Activated CD4-positive, alpha-beta T cell treated with anti-CD3 and anti-CD28 coated beads, Interleukin-10, Interleukin-2, amounts not matched to agents 100 ng/mL and 50 ng/mL, durations not matched to agents 16 hours and 8 hours (primary cell): ENCODE measurements at regions not wholly inside any gene's neighbourhood (a gene's known extent, or its start where the extent isn't known, plus 50 kb on each side); places are given as distances from the start of the nearest gene placed in this dataset.
"Not testable (repeated sequence)": the region's sequence is repeated elsewhere in the genome, so short reads cannot be mapped to it uniquely, and the experiment has no call there.

Experiments used
- DNase-seq: peaks from one replicate; pipeline ENCODE4 v3.0.0-alpha.2; 2020

DNA sequence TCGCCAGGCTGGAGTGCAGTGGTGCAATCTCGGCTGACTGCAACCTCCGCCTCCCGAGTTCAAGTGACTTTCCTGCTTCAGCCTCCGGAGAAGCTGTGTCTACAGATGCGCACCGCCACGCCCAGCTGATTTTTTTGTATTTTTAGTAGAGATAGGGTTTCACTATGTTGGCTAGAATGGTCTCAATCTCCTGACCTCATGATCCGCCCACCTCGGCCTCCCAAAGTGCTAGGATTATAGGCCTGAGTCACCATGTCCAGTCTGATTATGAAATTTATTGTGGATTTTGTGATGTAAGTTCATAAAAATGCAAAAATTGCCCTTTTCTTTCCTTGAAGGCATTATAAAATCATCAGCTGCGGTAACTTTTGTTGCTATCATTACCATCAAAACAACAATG lies 1688.3 kb upstream of the ADGRL3 start:
- not testable (repeated sequence) for DNase-seq

DNA sequence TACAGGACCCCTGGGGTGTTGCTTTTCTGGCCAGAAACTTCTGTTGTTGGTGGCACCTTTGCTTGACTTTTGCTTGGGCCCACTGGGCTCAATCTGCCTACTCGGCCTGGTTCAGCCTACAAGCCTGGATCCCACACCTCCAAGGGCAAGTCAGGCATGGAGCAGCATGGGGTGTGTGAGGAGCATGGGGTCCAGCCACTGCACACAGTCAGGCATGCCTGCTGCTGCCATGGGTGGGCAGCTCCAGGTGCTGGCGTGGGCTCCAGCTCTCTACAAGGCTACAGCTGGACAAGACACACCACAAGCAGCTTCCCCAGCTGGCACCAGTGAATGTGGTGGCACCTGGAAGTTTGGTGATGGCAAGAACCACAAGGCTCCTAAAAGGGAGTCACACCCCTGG lies 1683.1 kb upstream of the ADGRL3 start:
- no peak for DNase-seq

DNA sequence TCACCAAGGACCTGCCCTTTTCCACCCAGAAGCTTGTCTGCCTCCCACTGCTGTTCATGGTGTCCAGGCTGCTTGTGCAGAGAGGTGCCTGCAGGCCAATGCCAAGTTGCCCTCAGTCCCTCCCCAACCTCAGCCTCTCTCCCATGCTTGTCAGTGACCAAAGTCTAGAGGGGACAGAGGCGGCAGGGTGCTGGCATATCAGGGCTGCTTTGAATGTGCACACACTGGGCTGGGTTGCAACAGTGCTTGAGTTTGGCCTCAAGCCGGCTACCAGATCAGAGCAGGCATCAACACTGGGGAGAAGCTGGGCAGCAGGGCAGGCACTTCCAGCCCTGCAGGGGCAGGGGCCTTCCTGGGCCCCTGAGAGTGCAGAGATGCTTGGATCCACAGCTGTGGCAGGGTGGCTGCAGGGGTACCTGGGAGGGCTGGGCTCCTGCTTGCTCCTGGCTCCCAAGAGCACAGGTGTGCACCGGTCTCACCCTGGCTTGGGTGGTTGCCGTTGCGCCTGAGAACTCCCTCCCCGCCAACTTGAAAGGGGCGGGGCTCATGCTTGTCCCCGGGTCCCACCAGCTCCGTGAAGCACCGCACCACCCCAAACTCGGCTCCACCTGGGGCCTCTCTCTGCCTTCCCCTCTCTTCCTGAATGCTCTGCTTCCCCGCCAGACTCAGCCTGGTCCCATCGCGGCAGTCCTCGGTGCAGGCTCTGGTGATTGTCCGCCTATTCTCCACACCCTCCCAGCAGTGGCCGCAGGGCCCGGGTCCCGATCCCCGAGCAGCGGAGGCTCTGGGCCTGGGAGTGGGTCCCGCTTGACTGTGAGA lies 1681.9 kb upstream of the ADGRL3 start:
- DNase-seq, result no peak

DNA sequence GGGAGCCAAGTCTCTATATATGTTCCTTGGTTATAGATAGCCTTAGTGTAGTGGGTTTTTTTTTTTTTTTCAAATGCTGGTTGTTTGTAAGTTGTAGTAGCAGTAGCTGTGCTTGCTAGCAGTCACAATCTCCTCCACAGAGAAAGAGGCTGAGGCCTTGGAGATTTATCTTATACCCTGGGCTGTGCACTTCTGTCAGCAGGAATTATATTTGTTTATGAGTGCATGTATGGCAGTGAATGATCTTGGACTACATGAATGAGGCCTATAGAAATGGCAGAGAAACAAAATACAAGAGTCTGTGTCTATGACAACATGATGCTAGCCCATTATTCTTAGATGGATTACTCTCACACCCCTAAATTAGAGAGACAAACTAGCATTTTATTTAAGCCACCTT lies 1674.2 kb upstream of the ADGRL3 start:
- DNase-seq, result no peak

DNA sequence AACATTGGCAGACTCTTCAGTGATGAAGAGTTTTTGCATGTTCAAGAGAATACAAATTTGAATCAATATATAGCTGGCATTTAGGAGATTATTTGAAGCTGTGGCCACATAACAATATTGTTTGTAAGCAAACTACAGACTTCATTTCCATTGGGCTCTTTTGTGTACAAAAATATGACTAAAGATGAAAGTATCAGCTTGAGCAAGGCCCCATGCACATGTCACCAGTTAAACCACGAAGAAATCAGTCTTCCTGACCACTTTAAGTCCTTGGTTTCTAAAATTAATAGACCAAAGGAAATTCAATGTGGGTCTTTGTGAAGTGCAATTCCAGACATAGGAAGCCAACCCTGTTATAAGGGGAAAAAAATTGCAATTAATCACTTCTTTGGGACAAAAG lies 1664.6 kb upstream of the ADGRL3 start:
- peak; percentile 10 for DNase-seq

DNA sequence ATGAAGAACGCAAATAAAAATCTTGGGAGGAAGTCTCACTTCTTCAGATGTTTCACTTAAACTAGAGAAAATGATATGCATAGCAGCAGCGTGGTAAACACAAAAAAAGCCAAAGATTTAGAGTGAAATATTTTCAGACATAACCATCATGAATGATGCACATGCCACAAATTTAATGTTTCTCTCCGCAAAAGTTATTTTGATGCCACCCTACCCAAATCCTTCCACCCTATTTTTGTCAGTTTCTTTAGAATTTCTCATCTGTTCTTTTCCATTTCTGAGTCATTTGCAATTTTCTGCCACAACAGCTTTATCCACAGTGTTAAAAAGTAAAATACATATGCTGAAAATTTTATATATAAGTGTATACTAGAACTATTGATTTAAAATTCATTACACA lies 1663.7 kb upstream of the ADGRL3 start:
- no peak for DNase-seq

DNA sequence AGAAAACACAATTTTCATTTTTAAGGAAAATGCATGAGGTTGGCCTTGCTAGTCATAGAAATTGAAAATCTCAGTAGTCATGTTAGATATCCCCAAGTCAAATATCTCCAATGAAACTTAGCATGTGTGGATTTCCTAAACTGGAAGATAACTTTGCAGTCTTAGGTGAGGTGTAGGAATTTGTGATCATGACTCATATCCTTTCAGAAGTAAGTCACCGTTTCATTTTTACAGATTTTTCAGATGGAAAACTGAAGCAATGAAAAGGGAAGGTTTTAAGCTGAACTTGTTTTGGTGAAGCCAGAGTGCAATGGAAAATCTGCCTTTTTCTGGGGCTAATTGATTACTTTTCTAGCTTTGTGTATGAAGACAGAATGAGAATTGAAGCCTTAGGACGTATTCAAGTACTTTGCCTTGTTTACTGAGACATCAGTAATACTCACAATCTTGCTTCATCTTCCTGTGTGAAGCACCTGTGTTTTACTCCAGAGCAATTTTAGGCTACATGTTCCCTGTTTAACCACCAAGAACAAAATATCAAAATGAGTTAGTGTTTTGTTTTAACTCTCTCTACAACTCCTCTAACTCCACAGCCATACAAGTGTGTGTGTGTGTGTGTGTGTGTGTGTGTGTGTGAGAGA lies 1662.8 kb upstream of the ADGRL3 start:
- peak; percentile 7 for DNase-seq

DNA sequence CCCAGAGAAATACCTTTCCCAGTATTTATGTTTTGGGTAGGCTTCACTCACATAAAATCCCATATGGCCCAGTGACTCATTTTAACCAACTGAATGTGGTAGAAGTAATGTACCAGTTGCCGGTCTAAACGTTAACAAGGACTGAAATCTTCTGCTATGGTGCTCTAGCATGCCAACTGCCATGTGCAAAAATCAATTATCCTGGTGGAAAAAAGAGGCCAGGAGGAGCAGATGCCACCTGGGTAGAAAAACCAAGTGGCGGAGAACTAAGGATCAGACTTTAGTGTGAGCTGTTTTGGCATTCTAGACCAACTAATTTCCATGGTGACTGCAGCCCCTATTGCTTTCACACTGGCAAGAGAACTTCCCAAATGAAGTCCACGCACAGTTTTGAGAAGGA lies 1660.7 kb upstream of the ADGRL3 start:
- no peak for DNase-seq

DNA sequence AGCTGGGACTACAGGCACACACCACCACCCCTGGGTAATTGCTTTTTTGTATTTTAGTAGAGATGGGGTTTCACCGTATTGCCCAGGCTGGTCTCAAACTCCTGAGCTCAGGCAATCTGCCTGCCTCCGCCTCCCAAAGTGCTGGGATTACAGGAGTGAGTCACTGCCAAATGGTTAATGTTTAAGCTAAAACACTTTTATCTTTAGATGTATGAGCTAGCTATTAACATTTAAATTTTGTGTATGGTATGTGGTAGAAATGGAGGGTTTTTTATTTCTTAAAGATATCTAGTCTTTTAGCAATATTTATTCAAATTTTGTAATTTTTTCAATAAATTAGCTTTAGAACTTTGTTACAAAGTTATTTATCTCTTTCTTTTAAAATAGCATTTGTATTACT lies 1659.8 kb upstream of the ADGRL3 start:
- DNase-seq, result no peak

DNA sequence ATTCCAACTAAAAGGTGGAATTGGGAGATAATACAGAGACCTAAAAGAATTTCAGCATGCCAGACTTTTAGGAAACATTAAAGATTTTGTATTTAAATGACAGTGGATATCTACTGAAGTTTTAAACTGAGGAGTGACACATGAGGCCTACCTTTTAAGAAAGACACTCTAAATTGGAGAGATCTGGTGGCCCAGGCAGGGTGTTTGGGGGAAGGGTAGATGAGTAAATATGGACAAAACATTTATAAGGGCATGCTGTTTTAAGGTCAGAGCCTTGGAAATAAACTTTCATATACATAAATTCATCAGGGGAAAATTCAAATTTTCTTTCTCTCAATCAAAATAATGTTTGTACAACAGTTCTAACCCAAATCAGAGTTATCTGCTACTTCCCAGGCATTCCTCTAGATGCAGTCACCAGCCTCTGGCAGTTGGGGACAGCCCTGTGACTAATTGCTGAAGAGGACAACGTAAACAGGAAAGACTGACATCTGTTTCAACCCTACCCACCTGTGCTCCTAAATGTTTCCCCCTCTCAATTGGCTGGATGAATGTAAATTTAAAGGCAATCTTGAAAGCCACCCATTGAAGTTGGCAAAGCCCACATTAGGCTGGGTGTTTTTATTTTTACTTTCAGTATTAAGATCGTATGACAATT lies 1646.9 kb upstream of the ADGRL3 start:
- peak; percentile 34 for DNase-seq

DNA sequence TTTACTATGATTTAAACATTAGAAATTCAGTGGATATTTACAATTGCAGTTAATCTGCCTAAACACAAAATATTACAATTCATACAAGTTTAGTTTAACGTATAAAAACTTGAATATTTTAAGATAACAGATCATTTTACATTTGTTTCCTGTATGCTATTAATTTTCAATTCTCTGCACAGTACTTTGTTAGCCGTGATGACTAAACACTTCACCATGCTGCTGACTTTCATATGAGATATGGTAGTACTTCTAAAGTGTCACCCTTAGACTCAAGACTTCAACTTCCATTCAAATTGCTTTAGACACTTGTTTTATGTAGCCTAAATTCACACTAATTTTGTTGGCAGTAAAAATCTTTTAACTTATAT lies 1646.4 kb upstream of the ADGRL3 start:
- DNase-seq, result no peak

DNA sequence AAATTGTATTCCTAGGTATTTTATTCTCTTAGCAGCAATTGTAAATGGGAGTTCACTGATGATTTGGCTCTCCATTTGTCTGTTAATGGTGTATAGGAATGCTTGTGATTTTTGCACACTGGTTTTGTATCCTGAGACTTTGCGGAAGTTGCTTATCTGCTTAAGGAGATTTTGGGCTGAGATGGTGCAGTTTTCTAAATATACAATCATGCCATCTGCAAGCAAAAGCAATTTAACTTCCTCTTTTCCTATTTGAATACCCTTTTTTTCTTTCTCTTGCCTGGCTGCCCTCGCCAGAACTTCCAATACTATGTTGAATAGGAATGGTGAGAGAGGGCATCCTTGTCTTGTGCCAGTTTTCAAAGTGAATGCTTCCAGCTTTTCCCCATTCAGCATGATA lies 1643.9 kb upstream of the ADGRL3 start:
- not testable (repeated sequence) for DNase-seq

DNA sequence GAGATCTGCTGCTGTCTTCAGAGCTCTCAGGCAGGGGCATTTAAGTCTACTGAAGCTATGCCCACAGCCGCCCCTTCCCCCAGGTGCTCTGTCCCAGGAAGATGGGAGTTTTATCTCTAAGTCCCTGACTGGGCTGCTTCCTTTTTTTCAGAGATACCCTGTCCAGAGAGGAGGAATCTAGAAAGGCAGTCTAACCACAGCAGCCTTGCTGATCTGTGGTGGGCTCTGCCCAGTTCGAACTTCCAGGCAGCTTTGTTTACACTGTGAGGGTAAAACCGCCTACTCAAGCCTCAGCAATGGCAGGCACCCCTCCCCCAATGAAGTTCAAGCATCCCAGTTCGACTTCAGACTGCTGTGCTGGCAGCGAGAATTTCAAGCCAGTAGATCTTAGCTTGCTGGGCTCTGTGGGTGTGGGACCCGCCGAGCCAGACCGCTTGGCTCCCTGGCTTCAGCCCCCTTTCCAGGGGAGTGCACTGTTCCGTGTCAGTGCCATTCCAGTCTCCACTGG lies 1639.9 kb upstream of the ADGRL3 start:
- DNase-seq, result not testable (repeated sequence)

DNA sequence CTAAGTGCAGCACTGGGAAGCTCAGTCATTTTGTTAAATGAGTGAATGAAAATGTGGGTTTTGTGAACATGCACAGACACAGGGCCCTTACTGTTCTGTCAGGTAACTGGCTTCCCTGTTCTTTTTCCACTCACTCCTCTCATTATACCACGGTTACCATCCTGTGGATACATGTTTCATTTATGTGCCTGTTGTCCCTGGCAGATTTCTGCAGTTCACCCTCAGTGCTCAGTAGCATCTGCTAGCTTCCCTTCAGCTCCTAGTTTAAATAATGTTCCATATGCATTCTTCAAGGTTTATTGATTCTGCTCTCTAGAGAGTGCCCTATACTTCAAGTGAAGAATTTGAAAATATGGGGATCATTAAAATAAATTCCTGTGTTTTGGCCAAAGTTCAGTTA lies 1634.3 kb upstream of the ADGRL3 start:
- no peak for DNase-seq

DNA sequence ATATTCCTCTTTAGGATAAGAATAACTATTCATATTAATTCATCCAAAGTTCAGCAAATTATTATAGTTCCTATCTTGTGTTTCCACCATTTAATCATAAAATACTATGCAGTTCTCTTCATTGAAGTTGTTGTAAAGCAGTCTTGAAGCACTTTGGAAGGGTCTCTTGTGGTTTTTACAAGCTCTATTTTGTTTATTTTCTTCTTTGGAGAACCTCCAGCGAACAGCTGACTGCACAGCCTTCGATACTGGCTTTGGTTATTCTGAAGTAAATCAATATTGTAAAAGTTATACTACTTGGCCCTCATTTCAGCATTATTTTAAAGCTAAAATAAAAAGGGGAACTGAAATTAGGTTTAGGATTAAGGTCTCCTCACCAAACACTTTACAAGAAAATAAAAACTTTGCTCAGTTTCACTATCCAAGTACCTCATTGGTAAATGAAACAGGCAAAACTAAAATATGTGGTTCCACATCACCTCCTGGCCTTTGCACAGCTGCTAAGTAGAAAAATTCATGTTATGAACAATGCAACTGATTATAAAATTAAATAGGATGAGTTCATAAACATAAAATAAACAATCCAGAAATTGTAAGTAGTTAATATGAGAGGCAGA lies 1629.2 kb upstream of the ADGRL3 start:
- no peak for DNase-seq

DNA sequence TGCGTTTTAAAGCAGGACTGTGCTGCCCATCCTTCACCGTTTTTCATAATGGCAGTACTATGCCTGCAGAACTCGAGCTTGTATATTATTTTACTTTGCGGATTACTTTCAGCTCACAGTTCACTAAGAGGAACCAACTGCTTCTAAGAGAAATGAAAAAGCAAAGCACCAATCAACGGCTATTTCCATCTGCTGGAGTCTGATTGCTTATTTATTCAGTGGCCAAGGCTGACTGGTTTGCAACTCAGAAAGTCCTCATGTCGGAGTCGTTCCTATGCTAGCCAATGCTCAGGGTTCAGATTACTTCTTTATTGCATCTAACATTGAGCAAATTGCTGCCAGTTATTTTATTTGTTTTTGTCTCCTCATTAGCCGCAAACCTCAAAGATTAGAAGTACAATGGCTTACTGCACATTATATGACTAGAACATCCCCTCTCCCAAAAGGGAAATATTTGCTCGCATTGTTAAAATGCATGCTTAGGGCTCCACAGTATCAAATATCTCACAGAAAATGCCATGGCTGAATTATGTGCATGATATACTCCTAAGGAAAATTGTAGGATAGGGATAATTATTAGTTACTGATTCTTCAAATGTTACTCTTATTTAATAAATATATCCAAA lies 1628.2 kb upstream of the ADGRL3 start:
- DNase-seq, result no peak

DNA sequence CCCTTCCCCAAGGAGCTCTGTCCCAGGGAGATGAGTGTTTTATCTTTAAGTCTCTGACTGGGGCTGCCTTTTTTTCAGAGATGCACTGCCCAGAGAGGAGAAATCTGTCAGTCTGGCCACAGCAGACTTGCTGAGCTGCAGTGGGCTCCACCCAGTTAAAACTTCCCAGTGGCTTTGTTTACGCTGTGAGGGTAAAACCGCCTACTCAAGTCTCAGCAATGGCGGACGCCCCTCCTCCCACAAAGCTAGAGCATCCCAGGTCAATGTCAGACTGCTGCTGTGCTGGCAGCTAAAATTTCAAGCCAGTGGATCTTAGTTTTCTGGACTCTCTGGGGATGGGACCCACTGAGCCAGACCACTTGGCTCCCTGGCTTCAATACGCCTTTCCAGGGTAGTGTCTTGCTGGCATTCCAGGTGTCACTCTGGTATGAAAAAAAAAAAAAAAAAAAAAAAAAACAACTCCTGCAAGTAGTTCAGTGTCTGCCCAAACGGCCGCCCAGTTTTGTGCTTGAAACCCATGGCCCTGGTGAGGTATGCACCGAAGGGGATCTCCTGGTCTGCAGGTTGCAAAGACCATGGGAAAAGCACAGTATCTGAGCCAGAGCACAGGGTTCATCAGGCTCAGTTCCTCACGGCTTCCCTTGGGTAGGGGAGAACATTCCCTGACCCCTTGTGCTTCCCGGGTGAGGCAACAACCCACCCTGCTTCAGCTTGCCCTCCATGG lies 1616.1 kb upstream of the ADGRL3 start:
- no peak for DNase-seq

DNA sequence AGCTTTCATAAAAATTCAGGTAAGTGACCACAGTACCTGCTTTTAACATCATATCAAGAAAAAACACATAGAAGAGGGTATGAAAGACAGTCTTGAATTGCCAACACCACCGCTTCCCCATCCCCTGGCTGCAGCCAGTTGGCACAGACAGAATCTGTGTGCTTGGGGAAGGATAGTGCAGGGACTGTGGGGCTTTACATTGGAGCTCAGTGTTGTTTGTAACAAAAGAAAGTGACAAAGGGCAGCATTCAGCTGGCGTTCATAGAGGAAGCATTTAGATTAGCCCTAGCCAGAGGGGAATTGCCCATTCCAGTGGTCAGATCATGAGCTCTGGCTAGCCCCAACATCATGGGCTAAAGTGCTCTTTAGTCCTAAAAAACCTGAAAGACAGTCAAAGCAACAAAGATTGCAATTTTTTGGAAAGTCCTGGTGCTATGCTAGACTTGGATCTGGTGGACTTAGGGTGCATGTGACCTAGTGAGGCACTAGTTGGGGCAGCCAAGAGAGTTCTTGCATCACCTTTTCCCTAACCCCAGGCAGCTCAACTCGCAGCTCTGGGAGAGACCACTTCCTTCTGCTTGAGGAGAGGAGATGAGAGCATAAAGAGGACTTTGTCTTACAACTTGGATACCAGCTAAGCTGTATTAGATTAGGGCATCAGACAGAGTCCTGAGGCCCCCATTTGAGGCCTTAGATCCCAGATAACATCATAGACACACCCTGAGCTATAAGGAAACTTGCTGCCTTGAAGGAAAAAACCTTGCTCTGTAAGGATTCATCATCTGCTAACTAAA lies 1602.4 kb upstream of the ADGRL3 start:
- no peak for DNase-seq

DNA sequence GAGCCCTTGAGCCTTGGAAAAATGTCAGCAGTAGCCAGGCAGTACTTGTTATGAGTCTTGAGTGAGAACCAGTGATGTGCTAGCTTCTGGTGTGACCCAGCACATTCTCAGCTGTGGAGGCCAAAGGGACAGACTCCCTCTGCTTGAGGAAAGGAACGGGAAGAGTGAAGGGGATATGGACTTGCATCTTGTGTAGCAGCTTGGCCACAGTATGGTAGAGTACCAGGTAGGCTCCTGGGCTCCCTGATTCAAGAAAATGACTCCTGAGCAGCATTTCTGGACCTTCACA lies 1601.9 kb upstream of the ADGRL3 start:
- DNase-seq, result no peak

DNA sequence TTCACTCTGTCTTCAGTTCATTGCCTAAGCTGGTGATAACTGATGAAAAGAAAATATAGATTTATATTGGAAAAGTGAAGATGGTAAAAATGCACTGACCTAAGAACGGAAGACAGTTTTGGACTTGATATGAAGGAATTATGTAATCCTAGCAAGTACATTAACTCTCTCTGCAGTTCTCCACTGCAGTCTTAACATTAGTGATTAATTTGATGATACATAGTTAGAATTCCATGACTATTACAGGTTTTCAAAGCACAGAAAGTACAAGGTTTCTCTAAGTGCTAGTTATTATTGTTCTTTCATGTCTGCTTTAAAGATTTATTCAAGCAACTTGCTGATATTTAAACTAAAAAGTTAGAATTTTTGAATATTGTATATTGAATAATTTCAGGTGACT lies 1591.7 kb upstream of the ADGRL3 start:
- DNase-seq, result no peak

DNA sequence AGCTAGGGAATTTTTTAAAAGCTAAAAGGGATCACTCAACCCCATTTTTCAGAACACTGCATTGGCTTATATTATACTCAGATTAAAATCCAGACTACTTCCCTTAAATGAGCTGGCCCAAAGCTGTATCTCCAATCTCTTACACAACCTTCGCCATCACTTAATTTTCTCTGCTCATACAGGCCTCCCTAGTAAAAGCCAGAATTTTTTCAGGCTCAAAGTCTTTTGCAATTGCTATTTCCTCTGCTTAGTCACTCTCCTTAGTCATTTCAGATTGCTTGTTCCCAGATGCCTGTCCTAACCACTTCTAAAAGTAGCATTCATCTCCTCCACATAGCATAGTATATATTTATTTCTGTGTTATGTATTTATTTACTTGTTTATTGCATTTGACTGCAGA lies 1587.9 kb upstream of the ADGRL3 start:
- DNase-seq, result peak; percentile 0

DNA sequence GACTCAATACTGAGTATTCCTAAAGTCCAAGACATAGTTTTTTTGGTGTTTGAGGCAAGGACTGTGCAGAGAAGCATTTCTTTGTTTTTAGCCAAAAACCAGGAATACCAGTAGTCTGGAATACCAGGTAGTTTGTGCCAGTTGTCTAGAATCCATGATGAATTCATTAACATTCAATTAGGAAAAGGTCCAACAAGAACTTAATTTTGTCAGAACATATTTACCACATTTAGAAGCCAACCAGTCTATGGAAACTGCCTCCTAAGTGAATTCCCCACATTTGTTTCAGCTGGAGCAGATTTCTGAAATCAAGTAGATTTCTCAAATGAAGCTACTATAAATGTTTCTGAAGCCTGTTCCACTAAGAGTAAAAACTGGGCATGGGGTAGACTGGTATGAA lies 1584.8 kb upstream of the ADGRL3 start:
- DNase-seq, result no peak
